A549 (cell line): ENCODE measurements at regions not wholly inside any gene's neighbourhood (a gene's known extent, or its start where the extent isn't known, plus 50 kb on each side); places are given as distances from the start of the nearest gene placed in this dataset.

Experiments
- CBX2 ChIP-seq: fragments of 200-600 bp; sonication (generic); IDR thresholded peaks from 2 replicates; pipeline ENCODE4 v1.6.1; 2016; ENCODE audit warnings: low read depth, mild to moderate bottlenecking, borderline replicate concordance
- CTCF ChIP-seq: fragments of >200 bp; sonication (Bioruptor Twin); formaldehyde crosslinking; IDR thresholded peaks from 3 replicates; pipeline ENCODE4 v1.5.1; 2016
- TF ChIP-seq, protein P1 (sequence below): fragments of 450-650 bp; IDR thresholded peaks from 2 replicates; pipeline ENCODE4 v1.6.1; 2014; ENCODE audit warnings: antibody characterized with exemption

GRCh38 chr13:85332615-85333014 is 466.6 kb downstream of the SLITRK6 start:
- TF ChIP-seq, protein P1, sequence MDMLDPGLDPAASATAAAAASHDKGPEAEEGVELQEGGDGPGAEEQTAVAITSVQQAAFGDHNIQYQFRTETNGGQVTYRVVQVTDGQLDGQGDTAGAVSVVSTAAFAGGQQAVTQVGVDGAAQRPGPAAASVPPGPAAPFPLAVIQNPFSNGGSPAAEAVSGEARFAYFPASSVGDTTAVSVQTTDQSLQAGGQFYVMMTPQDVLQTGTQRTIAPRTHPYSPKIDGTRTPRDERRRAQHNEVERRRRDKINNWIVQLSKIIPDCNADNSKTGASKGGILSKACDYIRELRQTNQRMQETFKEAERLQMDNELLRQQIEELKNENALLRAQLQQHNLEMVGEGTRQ = no peak
- TF ChIP-seq CTCF (no peak), CBX2 (no peak)
